Stimulated activated naive CD8-positive, alpha-beta T cell treated with anti-CD3 and anti-CD28 coated beads, Interleukin-15, Interleukin-2, amounts not matched to agents 100 U/mL and 50 U/mL, for 24 hours (primary cell): ENCODE measurements at regions not wholly inside any gene's neighbourhood (a gene's known extent, or its start where the extent isn't known, plus 50 kb on each side); places are given as distances from the start of the nearest gene placed in this dataset.
"Not testable (repeated sequence)": the region's sequence is repeated elsewhere in the genome, so short reads cannot be mapped to it uniquely, and the experiment has no call there.

Source experiments
- ATAC-seq: fragments of 150-1000 bp; cut with Tn5 transposase; one replicate; pipeline ENCODE4 v1.10.0; 2021
- DNase-seq: peaks from one replicate; pipeline ENCODE4 v3.0.0; 2021

DNA sequence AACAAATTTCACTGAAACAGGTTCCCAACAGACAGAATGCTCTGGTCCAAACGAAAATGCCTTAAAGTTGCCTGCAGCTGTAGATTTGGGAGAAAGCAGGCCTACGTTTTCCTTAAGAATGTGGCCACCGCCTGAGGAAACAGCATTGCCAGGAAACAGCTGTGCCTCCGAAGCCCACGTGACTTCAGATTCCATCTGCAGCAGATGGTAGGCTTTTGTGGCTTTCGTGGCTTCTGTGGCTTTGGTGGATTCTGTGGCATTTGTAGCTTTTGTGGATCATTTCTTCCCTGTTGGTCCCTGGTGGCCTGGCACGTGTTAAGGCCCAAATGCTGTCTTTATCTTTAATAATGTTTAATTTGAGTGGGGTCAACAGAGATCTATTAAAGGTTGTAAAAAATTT lies 222.9 kb downstream of the TTLL2 start:
- ATAC-seq (no peak), DNase-seq (no peak)

DNA sequence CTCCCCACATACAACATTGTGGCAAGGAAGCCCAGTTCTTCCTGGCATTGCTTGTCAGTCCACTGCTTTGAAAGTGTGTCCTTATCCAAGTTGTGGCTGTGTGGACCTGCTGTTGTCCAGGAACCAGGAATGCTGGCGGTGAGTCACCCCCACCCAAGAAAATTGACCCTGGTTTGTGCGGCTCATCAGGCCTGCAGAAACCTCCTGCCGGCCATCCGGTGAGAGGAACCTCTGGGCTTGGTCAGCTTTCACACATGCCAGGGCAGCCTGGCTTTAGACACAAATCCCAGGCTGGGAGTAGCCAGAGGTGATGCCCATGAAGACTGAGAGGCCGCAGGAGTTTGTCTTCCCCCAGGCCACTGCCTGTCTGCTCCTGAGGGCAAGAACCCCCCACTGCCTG lies 223.6 kb downstream of the TTLL2 start:
- DNase-seq (no peak), ATAC-seq (no peak)

DNA sequence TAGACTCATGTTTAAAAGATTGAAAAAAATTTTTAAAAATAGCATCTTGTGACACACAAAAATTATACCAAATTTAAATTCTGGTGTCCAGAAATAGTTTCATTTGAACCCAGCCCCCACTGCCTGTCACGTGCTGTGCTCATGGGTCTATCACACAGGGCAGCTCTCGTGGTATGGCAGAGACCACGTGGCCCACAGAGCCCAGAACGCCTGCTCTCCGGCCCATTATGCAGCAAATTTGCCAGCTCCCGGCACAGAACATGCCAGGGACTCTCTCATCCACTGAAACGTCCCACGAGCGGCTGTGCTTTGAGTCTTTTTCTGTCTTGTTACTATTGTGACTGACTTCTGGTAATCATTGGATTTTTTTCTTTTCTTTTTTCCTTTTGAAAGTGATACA lies 224.3 kb downstream of the TTLL2 start:
- ATAC-seq = no peak
- DNase-seq = no peak

DNA sequence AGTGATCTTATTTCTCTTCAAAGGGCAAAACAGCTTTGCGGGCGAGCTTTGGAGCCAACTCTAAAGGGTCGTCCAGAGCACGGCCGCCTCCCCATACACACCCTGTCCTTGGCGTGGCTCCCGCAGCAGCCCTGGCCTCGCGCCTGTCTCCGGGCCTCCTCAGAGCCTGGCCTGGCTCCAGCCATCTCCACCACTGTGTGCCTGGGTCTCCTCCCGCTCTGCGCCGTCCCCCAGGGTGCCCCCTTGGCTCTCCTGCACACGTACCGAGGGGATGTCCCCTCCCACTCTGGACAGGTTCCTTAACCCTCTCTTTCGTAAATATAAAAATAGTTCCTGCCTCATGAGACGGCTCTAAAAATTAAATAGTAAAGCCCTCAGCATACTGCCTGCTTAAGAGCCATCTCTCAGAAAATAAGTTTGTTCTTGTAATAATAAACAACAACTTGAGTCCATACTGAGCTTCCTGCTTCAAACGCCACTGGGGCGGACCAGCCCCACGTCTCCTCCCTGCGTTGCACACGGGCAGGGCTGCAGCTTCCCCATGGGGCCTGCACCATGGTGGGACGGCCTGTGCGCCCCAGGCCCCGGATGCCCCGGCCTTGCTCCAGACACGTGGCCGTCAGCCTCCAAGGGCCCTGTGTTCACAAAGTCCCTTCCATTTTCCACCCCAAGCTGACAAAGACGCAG lies 226.2 kb downstream of the TTLL2 start:
- no peak for ATAC-seq
- no peak for DNase-seq

DNA sequence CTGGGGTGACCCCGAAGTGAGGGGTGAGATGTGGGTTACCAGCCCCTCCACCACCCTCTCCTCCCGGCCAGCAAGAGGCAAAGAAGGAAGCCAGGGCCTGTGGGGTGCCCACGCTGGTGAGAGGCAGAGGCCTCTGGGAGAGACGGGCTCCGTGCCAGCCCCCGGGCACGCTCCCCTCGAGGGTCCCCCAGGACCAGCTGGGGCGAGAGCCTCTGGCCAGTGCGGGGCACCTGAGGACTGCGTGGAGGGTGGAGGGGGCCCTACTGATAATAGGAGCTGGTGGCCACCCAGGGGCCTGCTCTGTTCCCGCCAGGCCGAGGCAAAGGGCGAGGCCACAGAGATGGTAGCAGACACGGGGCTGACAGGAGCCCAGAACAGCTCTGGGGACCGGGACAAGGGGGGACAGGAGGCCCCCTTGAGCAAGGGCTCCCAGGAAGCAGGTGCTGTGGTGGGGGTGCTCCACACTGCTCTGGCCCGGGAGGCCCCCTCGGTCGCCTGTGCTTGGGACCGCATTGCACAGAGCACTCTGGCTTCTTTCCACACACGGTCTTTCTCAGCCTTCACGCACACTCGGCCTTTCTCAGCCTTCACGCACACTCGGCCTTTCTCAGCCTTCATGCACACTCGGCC lies 226.9 kb downstream of the TTLL2 start:
- ATAC-seq = no peak
- DNase-seq = no peak

DNA sequence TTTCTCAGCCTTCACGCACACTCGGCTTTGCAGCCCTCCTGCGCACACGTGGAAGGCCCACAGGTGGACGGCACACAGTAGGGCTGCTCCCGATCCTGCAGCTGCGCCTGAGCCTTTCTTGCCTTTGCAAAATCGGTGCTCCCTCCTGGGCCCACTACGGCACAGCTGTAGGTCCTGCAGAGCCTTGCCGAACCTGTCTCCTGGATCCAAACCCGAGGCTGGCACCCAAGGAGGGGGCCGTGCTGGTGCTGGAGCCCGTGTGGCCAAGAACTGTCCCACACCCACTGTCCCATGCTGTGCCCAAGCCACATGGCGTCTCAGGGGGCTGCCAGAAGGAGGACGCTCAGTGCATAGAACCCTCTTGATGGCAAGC lies 227.4 kb downstream of the TTLL2 start:
- no peak for DNase-seq
- no peak for ATAC-seq

DNA sequence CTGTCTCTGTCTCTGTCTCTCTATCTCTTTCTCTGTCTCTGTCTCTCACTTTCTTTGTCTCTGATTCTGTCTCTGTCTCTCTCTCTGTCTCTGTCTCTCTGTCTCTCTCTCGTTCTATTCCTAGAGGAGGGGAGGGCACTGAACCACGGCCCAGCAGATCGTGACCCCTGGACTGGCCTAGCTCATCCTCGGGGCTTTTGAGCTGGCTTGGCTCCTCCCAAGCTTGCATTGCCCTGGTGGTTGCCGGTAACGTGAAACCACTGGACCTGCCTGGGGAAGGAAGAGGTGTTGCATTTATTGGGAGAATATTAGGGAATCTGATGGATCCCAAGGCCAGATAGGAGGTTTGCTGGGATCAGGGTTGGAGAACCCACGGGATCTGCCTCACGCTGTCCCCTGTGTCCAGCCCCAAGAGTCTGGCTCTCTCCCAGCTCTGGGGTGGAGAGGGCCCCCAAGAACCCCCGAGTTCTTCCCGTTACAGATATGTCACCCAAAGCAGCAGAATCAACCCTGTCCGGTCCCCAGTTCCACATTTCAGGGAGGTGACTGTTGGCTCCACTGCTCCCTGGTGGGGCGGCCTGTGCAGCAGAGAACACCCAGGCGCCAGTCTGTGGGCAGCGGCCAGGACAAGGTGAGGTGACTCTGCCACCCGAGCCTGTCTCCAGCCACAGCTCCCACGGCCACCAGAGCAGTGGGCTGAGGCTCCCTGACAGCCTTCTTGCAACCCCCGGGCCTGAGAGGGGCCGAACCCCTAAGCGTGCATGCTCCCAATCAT lies 228.3 kb downstream of the TTLL2 start:
- DNase-seq (no peak), ATAC-seq (no peak)

DNA sequence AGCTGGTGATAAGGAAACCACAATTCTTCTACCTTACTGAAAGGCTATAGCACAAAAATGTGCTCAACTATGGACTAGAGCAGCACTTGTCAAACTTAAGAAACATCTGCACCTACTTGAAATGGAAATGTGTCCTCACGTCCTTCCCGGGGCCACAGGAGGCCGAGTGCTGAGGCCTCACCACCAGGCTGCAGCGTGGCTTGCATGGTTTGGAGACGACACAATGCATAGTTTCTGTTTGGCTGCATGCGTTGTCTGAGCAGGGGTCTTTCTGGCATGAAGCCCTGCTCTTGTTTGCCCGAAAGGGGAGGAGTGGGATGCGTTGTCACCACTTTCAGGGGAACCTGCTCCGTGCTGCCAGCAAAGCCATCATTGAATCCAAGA lies 228.8 kb downstream of the TTLL2 start:
- no peak for DNase-seq
- ATAC-seq = no peak

DNA sequence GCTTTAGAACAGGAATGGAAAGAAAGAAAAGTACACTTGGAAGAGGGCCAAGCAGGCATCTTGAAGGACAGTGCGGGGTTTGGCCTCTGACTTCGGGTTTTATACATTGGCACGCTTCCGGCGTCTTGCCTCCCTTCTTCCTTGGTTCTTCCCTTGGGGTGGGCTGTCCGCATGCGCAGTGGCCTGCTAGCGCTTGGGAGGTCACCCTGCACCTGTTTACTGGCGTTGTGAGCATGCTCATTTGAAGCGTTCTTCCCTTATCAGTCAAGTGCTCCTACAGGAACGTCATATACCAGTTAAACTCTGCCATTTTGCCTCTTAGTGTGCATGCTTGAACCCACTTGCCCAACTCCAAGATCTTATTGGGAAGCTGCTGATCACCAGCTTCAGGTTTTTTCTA lies 230.0 kb downstream of the TTLL2 start:
- no peak for DNase-seq

DNA sequence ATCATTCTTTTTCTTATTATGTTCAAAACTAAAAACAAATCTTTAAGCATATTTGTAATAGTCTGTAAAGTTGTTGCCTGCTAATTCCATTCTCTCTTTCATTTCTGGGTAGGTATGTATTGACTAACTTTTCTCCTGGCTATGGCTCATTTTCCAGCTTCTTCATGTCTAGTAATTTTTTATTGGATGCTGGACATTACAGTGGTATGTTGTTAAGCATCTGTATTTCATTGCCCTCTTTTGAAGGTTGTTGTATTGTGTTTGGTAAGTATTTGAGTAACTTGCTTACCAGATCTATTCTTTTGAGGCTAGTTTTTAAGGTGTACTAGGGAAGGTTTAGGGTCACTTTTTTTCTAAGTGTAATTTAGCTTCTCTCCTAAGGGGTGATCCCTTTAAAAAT lies 230.9 kb downstream of the TTLL2 start:
- ATAC-seq (no peak), DNase-seq (no peak)

More for the DNA sequence above, 230.0 kb downstream of the TTLL2 start:
- ATAC-seq = no peak

DNA sequence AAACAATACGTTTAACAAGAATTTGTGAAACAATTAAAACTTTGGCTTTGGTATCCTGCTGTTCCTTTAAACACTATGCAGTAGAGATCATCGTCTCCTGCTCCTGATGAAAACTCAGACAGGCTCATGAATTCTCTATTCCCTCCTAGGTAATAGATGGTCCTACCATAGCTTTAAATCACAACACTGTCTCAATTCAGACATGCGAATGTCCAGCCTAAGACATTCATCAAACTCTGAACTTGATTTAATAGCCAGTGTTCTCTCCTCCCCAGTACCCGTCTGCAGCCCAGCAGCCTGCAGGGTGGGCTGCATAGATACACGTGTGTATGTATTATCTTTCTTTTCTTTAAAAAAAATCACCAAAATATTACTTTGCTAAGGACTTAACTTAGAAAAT lies 232.8 kb downstream of the TTLL2 start:
- DNase-seq = no peak
- ATAC-seq = no peak

DNA sequence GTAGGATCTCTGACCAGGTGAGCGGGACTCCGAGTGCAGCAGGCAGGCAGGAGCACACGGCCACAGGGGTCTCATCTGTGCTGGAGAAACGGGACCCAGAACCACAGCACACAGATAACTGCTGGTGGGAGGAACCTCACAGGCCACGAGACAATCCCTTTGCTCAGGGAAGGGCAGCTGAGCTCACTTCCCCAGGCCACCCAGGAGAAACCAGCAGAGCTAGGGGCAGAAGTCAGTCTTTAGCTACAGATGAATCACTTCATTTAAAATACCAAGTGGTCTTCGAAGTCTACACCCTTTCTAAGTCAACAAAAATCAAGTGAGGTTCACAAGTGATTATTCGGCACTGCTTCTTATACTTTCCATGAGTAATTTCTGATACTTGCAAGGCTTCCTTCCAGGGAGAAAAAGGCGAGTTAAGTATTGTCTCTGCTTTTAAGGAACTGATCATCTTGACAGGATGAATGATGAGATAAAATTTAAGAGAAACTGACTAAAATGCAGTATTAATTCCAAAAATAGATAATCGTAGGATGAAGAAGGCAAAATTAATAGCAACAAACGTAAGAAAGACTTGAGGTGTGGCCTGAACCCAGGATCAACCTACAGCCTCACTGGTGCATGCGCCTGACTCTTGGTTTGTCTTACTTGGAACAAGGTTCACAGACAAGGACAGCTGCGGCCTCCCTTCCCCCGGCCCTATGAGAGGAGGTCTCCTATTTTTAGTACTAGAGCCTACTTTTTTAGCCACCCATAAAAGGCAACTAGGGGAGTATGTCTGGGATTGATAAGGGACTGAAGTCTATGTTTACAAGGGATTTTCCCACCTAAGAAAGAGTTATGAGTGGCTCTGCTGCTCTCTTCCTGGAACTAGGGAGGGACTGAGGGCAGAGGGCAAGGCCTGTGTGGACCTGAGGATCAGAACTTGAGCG lies 233.6 kb downstream of the TTLL2 start:
- DNase-seq = no peak
- no peak for ATAC-seq

DNA sequence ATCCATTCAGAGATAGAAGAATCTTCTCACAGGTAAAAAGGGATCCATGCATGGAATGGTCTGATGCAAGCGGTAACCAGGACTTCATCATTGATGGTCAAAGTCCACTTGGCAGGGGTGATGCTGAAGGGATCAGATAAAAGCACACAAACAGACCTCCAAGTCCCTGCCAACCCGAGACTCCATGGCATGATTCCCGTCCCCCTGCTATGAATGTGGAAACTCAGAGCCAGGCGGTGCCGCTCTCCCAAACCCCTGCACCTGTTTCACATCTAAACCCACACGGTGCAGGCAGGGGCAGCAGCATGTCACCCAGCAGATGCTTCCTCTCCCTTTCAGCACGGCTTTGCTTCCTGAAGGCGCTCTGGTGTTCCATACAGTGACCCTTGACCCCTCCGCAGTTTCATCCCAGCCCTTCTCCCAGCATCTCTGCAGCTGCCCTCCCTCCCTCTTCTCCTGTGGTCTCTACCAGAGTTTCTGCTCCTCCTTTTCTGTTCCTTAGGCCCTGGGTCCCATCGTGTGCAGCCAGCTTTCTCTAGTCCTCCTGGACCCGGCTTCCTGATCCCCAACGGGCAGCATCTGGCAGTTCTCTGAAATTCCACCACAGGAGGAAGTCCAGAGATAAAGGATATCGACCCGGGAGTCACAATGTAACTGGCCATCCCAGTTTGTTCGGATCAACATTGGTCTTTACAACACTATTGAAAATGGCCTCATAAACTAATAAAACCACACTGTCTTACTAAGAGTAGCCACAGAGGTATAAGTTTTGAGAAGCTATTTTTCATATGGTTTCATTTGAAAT lies 235.0 kb downstream of the TTLL2 start:
- DNase-seq = no peak
- no peak for ATAC-seq

DNA sequence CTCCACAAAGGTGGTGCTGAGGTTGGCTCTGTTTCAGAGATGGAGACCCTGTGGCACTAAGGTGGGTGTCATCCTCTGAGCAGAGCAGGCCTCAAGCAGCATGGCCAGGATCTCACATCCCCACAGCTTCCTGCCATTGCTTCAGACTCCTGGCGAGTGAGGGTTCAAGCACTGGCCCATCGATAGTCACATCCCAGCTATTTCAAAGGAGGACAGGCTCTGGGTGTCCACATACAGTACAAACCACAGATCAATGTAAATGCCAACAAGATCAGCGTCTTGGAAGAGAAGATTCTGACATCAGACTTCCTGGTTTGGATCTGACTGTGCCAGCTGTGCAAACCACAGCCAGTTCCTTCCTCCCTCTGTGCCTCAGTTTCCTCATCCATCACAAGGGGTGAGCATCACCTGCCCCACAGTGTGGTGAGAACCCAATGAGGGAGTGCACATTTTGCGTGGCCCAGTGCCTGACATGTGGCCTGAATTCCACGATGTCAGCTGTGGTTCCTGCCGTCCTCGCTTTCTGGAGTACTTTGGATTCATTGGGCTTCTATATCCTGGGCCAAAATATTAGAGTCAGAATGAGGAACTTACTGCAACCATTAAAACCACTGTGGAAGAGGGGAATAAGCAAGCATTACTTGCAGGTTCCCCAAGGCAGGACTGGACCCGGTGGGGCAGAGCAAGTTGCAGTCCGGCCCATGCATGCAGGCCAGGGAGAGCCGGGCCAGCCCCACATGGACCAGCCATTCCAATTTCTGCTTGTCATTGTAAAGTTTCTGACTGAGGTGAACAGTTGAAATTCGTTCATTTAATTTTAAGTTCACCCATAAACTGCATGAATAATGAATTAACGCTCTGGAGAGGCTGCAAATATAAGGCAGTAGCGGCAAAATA lies 236.0 kb downstream of the TTLL2 start:
- DNase-seq (no peak), ATAC-seq (no peak)

DNA sequence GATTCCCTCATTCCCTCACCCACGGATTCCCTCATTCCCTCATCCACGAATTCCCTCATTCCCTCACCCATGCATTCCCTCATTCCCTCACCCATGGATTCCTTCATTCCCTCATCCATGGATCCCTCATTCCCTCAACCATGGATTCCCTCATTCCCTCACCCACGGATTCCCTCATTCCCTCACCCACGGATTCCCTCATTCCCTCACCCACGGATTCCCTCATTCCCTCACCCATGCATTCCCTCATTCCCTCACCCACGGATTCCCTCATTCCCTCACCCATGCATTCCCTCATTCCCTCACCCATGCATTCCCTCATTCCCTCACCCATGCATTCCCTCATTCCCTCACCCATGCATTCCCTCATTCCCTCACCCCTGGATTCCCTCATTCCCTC lies 238.0 kb downstream of the TTLL2 start:
- not testable (repeated sequence) for ATAC-seq, DNase-seq

DNA sequence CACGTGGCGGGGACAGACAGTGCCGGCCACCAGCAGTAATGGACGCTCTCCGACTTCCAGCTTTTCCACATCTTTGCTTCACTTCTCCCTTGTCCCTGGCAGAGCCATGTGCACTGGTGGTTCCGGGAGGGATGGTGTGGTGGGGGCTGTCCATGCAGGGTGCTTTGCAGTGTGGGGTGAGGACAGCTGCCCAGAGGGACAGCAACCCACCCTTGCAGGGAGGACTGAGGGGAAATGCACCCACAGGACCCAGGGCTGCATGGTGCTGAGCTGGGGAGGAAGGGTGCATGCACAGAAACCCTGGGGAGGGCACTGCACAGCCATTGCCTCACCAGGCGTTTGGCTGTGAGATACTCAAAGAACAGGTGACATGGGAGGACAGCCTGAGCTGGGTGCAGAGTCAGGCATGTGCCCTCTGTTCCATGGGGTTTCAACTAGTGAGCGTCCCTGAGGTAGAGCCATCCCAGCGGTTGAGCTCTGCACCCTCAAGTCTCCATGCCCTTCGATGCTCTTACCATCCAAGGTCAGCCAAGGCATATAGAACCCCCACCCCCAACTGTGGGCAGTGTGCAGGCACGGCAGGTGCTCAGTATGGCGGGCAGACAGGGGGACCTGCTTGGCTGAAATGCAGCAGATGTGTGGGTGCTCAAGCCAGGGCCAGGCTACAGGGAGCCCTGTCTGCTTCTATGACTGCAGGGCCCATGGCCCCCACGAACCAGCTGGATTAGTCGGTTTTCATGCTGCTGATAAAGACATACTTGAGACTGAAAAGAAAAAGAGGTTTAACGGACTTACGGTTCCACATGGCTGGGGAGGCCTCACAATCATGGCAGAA lies 239.7 kb downstream of the TTLL2 start:
- ATAC-seq = no peak
- DNase-seq = no peak

DNA sequence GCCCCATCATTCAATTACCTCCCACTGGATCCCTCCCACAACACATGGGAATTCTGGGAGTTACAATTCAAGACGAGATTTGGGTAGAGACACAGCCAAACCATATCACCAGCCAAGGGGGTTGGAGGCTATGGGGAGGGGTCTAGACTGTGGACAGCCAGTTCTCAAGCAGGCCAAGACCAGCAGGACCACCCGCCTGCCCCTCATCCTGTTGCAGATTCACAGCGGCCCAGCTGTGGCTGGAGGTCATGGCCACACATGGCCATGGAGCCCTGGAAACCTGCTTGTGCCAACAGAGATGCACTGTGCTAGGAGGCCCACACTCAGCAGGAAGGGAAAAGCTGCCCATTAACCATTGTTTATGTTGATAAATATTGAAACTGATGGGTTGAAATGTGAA lies 240.5 kb downstream of the TTLL2 start:
- no peak for DNase-seq
- no peak for ATAC-seq

DNA sequence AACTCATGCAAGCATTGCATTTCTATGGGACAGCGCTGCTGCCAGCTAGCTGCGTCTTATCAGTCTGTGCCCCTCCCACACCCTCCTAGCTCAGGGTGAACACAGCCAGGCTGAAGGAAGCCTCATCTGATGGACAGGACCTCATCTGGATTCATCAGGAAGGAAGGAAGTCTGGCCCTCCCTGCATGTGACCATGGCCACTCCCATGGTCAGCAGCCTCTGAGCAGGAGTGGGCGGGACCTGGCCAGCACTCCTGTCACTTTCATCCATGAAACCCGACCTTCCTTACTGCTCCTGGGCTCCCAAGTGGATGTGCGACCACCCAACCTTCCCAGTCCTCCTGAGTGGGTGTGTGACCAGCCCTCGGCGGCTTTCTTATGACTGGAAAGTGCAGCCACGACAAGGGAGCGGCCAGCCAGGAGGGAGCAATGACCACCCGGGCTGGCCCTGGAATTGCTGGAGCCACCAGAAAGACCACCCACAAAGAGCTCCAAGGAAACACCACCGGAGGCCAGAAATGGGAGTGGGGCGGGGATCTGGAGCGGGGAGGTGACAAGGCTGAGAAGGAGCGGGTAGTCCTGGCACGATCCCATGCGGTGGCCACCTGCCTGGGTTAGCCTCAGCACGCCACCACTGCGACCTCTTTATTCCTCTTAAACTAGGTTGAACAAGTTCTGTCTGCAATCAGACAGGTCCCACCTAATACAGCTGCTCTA lies 241.2 kb downstream of the TTLL2 start:
- DNase-seq (no peak), ATAC-seq (no peak)

DNA sequence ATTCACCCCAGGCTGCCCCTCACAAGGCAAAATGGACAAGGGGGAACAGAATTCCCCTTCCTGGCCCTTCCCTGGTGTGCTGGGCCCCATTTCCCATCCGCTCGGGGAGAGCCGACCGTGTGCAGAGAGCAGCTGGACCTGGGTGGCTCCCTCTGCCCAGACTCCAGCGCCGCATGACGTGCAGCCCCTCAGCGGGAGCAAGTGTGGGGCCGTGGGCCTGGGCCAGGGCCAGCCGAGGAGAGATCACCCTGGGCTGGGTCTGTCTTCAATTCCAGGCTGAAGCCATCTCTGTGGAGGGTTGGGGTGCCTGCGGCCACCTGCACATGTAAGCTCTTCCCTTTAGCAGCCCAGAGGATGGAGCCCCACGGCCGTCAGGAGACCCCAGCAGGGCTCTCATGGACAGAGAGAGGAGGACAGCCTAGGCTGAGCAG lies 241.8 kb downstream of the TTLL2 start:
- ATAC-seq (no peak), DNase-seq (no peak)
